EH (cell line): ENCODE measurements at regions not wholly inside any gene's neighbourhood (a gene's known extent, or its start where the extent isn't known, plus 50 kb on each side); places are given as distances from the start of the nearest gene placed in this dataset.

Experiments used
- DNase-seq: peaks from one replicate; pipeline ENCODE4 v3.0.0-alpha.2; 2015; ENCODE audit warnings: low read depth

DNA sequence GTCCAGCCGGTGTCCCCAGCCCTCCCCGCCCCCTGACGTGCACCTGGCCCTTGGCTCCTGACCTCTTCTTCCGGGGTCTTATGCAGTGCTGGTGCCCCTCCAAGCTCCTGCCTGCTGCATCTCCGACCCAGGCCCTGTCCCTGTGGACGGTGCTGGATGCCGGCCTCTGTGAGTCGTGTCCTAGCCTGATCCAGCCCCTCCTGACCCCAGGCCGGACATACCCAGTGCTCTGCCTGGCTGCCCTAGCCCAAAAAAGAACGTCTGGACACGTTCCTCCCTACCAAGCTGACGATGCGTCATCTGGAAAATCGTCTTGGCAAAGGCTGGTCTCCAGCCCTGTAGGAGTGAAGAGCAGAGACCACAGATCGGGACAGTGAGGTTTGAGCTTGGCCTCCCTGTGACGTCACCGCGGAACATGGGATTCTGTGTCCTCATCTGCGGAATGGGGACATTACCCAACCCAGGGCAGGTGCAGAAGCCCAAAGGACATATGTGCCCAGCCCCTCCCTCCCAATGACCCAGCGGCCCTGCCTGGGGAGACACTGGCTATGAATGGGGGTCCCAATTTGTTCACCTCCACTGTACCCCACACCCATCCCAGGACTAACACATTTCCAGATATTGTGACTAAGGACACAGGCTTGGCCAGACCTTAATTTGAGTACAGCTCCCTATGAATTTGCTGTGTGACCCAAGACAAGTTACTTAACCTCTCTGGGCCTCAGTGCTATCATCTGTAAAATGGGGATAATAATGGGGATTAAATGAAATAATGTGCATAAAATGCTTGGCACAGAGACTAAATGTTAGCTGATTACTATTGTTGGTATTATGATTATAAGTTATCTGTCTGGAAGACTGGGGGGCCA is 51.0 kb upstream of the BCL11B start:
- DNase-seq: no peak

DNA sequence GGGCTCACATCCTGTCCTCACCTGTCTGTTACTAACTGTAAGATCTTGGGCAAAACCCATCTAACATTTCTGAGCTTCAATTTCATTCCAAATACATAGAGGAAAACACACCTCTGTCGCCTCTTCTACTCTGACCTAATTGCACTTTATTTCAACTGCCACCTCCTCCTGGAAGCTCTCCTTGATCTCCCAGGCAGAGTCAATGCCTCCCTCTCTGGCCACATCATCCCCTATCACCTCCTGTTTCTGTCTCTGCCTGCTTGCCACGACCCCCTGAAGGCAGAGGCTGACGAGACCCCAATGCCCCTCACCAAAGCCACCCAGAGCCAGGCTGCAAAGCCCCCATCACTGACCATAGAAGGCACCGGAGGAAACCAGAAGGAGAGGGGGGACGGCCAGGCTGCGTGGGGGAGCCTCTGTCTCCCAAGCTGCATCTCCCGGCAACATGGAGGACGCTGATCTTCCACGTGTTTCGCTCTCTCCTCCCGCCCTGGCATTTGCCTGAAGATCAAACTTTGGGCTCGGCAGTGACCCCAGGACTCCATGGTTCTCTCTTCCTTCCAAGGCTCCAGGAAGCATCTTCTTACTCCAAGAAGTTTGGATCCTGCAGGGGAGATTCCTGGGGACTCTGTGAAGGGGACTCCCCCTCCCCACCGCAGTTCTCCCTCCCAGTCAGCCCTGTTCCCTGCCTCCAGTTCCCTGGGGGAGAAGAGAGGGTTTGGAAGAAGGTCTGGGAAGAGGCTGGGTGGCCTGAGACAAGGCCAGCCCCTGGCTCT is 50.1 kb upstream of the BCL11B start:
- no peak for DNase-seq
